GM21825 (cell line): ENCODE measurements at regions not wholly inside any gene's neighbourhood (a gene's known extent, or its start where the extent isn't known, plus 50 kb on each side); places are given as distances from the start of the nearest gene placed in this dataset.
"Not testable (repeated sequence)": the region's sequence is repeated elsewhere in the genome, so short reads cannot be mapped to it uniquely, and the experiment has no call there.

ENCODE experiments used
- ATAC-seq: cut with Tn5 transposase; IDR thresholded peaks from one replicate; pipeline ENCODE4 v1.9.1; 2021; ENCODE audit warnings: mild to moderate bottlenecking, moderate library complexity; ENCODE audit not compliant: unreplicated experiment

- no peak for ATAC-seq
Measured at GRCh38 chr6:76574746-76575145, 502.3 kb upstream of the IMPG1 start.

- no peak for ATAC-seq
Measured at GRCh38 chr6:76565932-76566331, 493.5 kb upstream of the IMPG1 start.

- ATAC-seq = not testable (repeated sequence)
Measured at GRCh38 chr6:76562371-76562770, 489.9 kb upstream of the IMPG1 start.

- ATAC-seq = not testable (repeated sequence)
Measured at GRCh38 chr6:76560851-76561755, 488.6 kb upstream of the IMPG1 start.

- no peak for ATAC-seq
Measured at GRCh38 chr6:76553256-76553655, 480.8 kb upstream of the IMPG1 start.

- ATAC-seq = no peak
Measured at GRCh38 chr6:76552268-76552667, 479.8 kb upstream of the IMPG1 start.

GRCh38 chr6:76533661-76534060 is 461.2 kb upstream of the IMPG1 start:
- no peak for ATAC-seq

- no peak for ATAC-seq
Measured at GRCh38 chr6:76532647-76533046, 460.2 kb upstream of the IMPG1 start.

GRCh38 chr6:76518443-76518842 is 446.0 kb upstream of the IMPG1 start:
- no peak for ATAC-seq

- no peak for ATAC-seq
Measured at GRCh38 chr6:76516924-76517323, 444.5 kb upstream of the IMPG1 start.

- no peak for ATAC-seq
Measured at GRCh38 chr6:76510489-76510888, 438.0 kb upstream of the IMPG1 start.

GRCh38 chr6:76509397-76509796 is 436.9 kb upstream of the IMPG1 start:
- no peak for ATAC-seq

GRCh38 chr6:76506808-76507207 is 434.3 kb upstream of the IMPG1 start:
- ATAC-seq = no peak

- ATAC-seq = no peak
Measured at GRCh38 chr6:76495909-76496308, 423.4 kb upstream of the IMPG1 start.

- not testable (repeated sequence) for ATAC-seq
Measured at GRCh38 chr6:76491376-76491775, 418.9 kb upstream of the IMPG1 start.

GRCh38 chr6:76490456-76490855 is 418.0 kb upstream of the IMPG1 start:
- ATAC-seq = no peak

GRCh38 chr6:76481101-76481500 is 408.6 kb upstream of the IMPG1 start:
- ATAC-seq = no peak

GRCh38 chr6:76472858-76473257 is 400.4 kb upstream of the IMPG1 start:
- ATAC-seq = no peak

GRCh38 chr6:76466286-76466685 is 393.8 kb upstream of the IMPG1 start:
- no peak for ATAC-seq

- ATAC-seq = no peak
Measured at GRCh38 chr6:76465410-76465809, 392.9 kb upstream of the IMPG1 start.

GRCh38 chr6:76453270-76453669 is 380.8 kb upstream of the IMPG1 start:
- no peak for ATAC-seq

GRCh38 chr6:76451926-76452709 is 379.7 kb upstream of the IMPG1 start:
- no peak for ATAC-seq
